ENCODE measurements at regions not wholly inside any gene's neighbourhood (a gene's known extent, or its start where the extent isn't known, plus 50 kb on each side); places are given as distances from the start of the nearest gene placed in this dataset.

DNA sequence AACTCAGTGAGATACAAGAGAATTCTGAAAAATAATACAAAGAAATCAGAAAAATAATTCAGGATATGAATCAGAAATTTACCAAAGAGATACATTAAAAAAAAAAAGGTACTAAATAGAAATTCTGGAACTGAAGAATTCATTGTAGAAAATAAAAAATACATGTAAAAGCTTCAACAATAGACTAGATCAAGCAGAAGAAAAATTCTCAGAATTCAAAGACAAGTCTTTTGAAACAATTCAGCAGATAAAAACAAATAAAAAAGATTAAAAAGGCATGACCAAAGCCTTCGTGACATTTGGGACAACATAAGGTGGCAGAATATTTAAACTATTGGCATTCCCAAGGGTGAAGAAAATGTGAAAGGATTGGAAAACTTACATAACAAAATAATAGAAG, 133.1 kb upstream of the CNOT2 start:
- Histone ChIP-seq H3K79me2 (ENCODE audit: insufficient read depth, low read length) (no peaks in the 10 kb centered on the region), H3K4me2 (ENCODE audit: insufficient read depth, low read length) (no peak overlapping the region), H2AFZ (ENCODE audit: low read depth, low read length) (no peak overlapping the region), H3K9me3 (ENCODE audit: insufficient read depth, low read length, severe bottlenecking) (peaks cover 2% of the 10 kb centered on the region), H4K20me1 (ENCODE audit: insufficient read depth, low read length) (no peaks in the 10 kb centered on the region), H3K27ac (ENCODE audit: low read length) (no peak overlapping the region), H3K4me1 (ENCODE audit: insufficient read depth, low read length) (no peaks in the 10 kb centered on the region), H3K9ac (ENCODE audit: low read depth, low read length) (no peak overlapping the region), H3K4me3 (ENCODE audit: low read depth in 1 of 2, low read length in 2 of 2) (no peak overlapping the region), H3K27me3 (ENCODE audit: insufficient read depth, low read length, poor library complexity) (no peaks in the 10 kb centered on the region), H3K36me3 (ENCODE audit: insufficient read depth, low read length) (no peaks in the 10 kb centered on the region)
- ATAC-seq (ENCODE audit: insufficient read depth, low read depth) (no peak), DNase-seq (no peak)
- TF ChIP-seq, protein P1, sequence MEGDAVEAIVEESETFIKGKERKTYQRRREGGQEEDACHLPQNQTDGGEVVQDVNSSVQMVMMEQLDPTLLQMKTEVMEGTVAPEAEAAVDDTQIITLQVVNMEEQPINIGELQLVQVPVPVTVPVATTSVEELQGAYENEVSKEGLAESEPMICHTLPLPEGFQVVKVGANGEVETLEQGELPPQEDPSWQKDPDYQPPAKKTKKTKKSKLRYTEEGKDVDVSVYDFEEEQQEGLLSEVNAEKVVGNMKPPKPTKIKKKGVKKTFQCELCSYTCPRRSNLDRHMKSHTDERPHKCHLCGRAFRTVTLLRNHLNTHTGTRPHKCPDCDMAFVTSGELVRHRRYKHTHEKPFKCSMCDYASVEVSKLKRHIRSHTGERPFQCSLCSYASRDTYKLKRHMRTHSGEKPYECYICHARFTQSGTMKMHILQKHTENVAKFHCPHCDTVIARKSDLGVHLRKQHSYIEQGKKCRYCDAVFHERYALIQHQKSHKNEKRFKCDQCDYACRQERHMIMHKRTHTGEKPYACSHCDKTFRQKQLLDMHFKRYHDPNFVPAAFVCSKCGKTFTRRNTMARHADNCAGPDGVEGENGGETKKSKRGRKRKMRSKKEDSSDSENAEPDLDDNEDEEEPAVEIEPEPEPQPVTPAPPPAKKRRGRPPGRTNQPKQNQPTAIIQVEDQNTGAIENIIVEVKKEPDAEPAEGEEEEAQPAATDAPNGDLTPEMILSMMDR (IDR thresholded peaks at IDR 0.05; ENCODE audit: borderline replicate concordance, extremely low read depth, low read length, poor library complexity, severe bottlenecking): no peak
- no peak for TF ChIP-seq EZH2 (IDR thresholded peaks at IDR 0.05; ENCODE audit: borderline replicate concordance, low read depth, low read length, severe bottlenecking)

DNA sequence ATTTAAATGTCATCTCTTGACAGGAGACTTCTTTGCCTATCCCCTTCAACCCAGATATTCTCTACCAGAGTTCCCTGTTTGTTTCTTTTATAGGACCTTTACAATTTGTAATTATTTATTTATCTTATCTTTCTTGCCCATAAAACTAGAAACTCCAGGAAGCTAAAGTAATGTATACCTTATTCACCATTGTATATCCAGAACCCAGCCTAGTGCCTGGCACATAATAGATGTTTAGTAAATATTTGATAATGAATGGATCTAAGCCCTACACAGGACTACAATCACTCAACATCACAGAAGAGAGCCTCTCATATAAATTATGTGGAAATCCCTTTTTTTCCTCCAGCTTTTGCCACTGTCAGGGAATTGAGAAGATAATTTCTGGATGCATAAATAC, 125.6 kb upstream of the CNOT2 start:
- Histone ChIP-seq H3K4me3 (ENCODE audit: low read depth in 1 of 2, low read length in 2 of 2) (no peak overlapping the region), H3K9me3 (ENCODE audit: insufficient read depth, low read length, severe bottlenecking) (no peaks in the 10 kb centered on the region), H3K4me1 (ENCODE audit: insufficient read depth, low read length) (no peaks in the 10 kb centered on the region), H3K9ac (ENCODE audit: low read depth, low read length) (no peak overlapping the region), H3K27me3 (ENCODE audit: insufficient read depth, low read length, poor library complexity) (no peaks in the 10 kb centered on the region), H3K27ac (ENCODE audit: low read length) (no peak overlapping the region), H3K36me3 (ENCODE audit: insufficient read depth, low read length) (no peaks in the 10 kb centered on the region), H3K79me2 (ENCODE audit: insufficient read depth, low read length) (no peaks in the 10 kb centered on the region), H2AFZ (ENCODE audit: low read depth, low read length) (no peak overlapping the region), H3K4me2 (ENCODE audit: insufficient read depth, low read length) (no peak overlapping the region), H4K20me1 (ENCODE audit: insufficient read depth, low read length) (no peaks in the 10 kb centered on the region)
- TF ChIP-seq, protein P1 (IDR thresholded peaks at IDR 0.05; ENCODE audit: borderline replicate concordance, extremely low read depth, low read length, poor library complexity, severe bottlenecking): no peak
- TF ChIP-seq EZH2 (IDR thresholded peaks at IDR 0.05; ENCODE audit: borderline replicate concordance, low read depth, low read length, severe bottlenecking): no peak
- DNase-seq: no peak
- no peak for ATAC-seq (ENCODE audit: insufficient read depth, low read depth)

DNA sequence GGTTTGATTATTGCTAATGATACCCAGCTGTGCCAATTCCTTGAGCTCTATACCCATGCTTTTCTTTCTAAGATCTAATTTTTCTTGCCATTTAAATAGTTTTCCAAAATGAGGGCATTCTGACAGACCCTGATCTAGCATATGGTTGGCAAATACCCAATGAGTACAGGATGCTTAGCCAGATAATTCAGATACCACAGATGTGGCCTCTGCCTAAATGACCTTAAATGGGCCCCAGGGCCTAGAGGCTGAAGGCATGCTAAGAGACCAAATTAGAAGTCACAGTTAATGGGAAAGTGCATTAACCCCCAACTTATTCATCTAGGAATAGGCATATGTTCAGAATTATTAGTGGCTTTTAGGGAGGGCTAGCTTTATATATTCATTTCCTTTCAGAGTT, 122.3 kb upstream of the CNOT2 start:
- Histone ChIP-seq H4K20me1 (ENCODE audit: insufficient read depth, low read length) (no peaks in the 10 kb centered on the region), H3K9me3 (ENCODE audit: insufficient read depth, low read length, severe bottlenecking) (no peaks in the 10 kb centered on the region), H3K36me3 (ENCODE audit: insufficient read depth, low read length) (no peaks in the 10 kb centered on the region), H3K27me3 (ENCODE audit: insufficient read depth, low read length, poor library complexity) (no peaks in the 10 kb centered on the region), H3K79me2 (ENCODE audit: insufficient read depth, low read length) (no peaks in the 10 kb centered on the region), H2AFZ (ENCODE audit: low read depth, low read length) (no peak overlapping the region), H3K9ac (ENCODE audit: low read depth, low read length) (no peak overlapping the region), H3K4me2 (ENCODE audit: insufficient read depth, low read length) (no peak overlapping the region), H3K4me3 (ENCODE audit: low read depth in 1 of 2, low read length in 2 of 2) (no peak overlapping the region), H3K27ac (ENCODE audit: low read length) (no peak overlapping the region), H3K4me1 (ENCODE audit: insufficient read depth, low read length) (no peaks in the 10 kb centered on the region)
- ATAC-seq (ENCODE audit: insufficient read depth, low read depth) (no peak), DNase-seq (no peak)
- no peak for TF ChIP-seq EZH2 (IDR thresholded peaks at IDR 0.05; ENCODE audit: borderline replicate concordance, low read depth, low read length, severe bottlenecking)
- TF ChIP-seq, protein P1 (IDR thresholded peaks at IDR 0.05; ENCODE audit: borderline replicate concordance, extremely low read depth, low read length, poor library complexity, severe bottlenecking): no peak

DNA sequence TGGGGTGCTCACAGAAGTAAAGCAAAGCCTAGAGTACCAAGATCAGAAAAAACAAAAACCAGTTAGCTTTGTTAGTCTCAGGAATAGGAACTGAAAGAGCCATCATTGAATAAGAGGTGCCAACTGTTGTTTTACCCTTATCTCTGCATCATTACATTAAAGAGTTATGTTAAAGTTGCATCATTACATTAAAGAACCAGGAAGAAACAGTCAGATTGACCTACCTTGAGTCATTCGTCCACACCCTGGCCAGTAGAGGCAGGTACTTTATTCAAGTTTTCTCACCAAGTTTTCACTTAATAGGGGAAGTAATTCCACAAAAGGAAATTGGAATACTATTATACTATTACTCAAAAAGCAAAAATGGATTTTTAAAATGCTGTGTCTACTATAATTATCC, 121.7 kb upstream of the CNOT2 start:
- Histone ChIP-seq H3K4me2 (ENCODE audit: insufficient read depth, low read length) (no peak overlapping the region), H3K4me1 (ENCODE audit: insufficient read depth, low read length) (no peaks in the 10 kb centered on the region), H4K20me1 (ENCODE audit: insufficient read depth, low read length) (no peaks in the 10 kb centered on the region), H3K36me3 (ENCODE audit: insufficient read depth, low read length) (no peaks in the 10 kb centered on the region), H3K9me3 (ENCODE audit: insufficient read depth, low read length, severe bottlenecking) (no peaks in the 10 kb centered on the region), H3K27me3 (ENCODE audit: insufficient read depth, low read length, poor library complexity) (no peaks in the 10 kb centered on the region), H3K9ac (ENCODE audit: low read depth, low read length) (no peak overlapping the region), H3K27ac (ENCODE audit: low read length) (no peak overlapping the region), H3K4me3 (ENCODE audit: low read depth in 1 of 2, low read length in 2 of 2) (no peak overlapping the region), H3K79me2 (ENCODE audit: insufficient read depth, low read length) (no peaks in the 10 kb centered on the region), H2AFZ (ENCODE audit: low read depth, low read length) (no peak overlapping the region)
- ATAC-seq (ENCODE audit: insufficient read depth, low read depth) (no peak), DNase-seq (no peak)
- no peak for TF ChIP-seq EZH2 (IDR thresholded peaks at IDR 0.05; ENCODE audit: borderline replicate concordance, low read depth, low read length, severe bottlenecking)
- TF ChIP-seq, protein P1 (IDR thresholded peaks at IDR 0.05; ENCODE audit: borderline replicate concordance, extremely low read depth, low read length, poor library complexity, severe bottlenecking): no peak

All from DND-41 (cell line).